ENCODE measurements at regions not wholly inside any gene's neighbourhood (a gene's known extent, or its start where the extent isn't known, plus 50 kb on each side); places are given as distances from the start of the nearest gene placed in this dataset.

DNA sequence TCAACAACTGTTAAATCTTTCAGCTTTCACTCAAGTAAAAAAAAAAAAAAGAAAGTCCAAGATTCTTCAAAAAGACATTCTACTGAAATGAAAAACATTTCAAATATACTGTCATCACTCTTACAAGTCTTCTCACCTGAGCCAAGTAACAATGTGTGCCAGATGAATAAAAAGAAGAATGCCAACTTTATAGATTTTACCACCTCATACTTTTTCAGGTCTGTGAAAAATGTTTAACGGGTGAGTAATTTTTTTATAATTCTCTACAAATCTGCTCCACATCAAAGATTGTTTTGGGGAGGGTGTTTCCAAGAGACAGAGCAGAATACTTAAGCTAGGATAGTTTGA lies 181.0 kb upstream of the BMP4 start:
- DNase-seq (ENCODE audit: low spot score) = no peak
- TF ChIP-seq CTCF (IDR thresholded peaks at IDR 0.05; ENCODE audit: extremely low read depth, missing control alignments) = no peak

- no peak for DNase-seq (ENCODE audit: low spot score)
- no peak for TF ChIP-seq CTCF (IDR thresholded peaks at IDR 0.05; ENCODE audit: extremely low read depth, missing control alignments)
Measured at GRCh38 chr14:54138024-54138353, 181.4 kb upstream of the BMP4 start.

DNA sequence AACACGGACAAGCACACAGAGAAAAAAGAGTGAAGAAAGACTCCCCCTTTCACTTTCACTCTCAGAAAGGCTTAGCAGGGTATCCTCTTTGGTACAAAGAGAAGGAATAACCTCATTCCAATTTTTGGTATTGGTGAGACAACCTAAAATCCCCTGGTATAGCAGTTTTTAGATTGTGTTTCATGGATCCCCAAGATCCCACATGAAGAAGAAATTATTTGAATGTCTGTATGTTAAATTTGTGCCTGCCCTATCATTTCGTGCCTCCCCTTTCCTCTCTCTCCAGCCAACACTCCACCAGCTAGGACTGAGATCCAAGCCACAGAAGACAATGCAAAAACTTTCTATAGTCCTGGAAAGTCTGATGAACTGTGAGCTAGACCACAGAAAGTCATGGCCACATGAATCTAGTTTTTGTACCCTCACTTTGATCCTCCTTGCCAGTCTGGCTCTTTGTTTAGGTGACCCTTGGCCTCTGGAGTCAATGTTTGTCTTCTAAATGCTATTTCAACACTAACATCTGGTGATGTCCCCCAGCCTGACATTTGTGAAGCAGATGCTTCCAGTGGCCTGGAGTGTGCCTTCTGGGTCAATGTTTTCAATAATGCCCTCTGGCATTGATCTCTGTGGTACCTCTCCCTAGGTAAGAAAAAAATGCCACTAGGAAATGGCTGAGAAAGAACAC lies 181.9 kb upstream of the BMP4 start:
- DNase-seq (ENCODE audit: low spot score) = no peak
- TF ChIP-seq CTCF (IDR thresholded peaks at IDR 0.05; ENCODE audit: extremely low read depth, missing control alignments) = no peak

DNA sequence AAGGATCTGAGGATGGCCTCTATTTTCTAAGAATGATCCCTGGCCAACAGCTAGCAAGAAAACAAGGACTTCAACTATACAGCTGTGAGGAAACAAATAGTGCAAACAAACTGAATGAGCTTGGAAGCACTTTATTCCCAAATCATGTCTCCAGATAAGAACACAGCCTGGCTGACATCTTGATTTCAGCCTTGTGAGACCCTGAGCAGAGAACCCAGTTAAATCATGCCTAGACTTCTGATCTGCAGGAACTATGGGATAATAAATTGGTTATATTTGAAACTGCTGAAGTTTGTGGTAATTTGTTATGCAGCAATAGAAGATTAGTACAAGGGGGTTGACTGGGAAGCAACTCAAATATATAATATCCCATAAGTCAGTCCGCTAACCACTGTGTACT lies 183.9 kb upstream of the BMP4 start:
- no peak for TF ChIP-seq CTCF (IDR thresholded peaks at IDR 0.05; ENCODE audit: extremely low read depth, missing control alignments)
- DNase-seq (ENCODE audit: low spot score) = no peak

- TF ChIP-seq CTCF (IDR thresholded peaks at IDR 0.05; ENCODE audit: extremely low read depth, missing control alignments) = no peak
- no peak for DNase-seq (ENCODE audit: low spot score)
Measured at GRCh38 chr14:54146601-54147000, 190.0 kb upstream of the BMP4 start.

DNA sequence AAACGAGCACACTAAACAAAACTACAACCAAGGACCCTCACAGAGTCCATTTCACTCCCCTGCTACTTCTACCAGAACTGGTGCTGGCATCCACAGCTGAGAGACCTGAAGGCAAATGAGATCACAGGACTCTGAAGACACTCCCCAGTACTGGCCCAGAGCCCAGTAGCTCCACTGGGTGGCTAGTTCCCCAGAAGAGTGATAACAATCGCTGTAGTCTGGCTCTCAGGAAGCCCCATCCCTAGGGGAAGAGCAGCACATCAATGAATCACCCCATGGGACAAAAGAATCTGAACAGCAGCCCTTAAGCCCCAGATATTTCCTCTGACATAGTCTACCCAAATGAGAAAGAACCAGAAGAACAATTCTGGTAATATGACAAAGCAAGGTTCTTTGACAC lies 190.7 kb upstream of the BMP4 start:
- DNase-seq (ENCODE audit: low spot score) = no peak
- no peak for TF ChIP-seq CTCF (IDR thresholded peaks at IDR 0.05; ENCODE audit: extremely low read depth, missing control alignments)

DNA sequence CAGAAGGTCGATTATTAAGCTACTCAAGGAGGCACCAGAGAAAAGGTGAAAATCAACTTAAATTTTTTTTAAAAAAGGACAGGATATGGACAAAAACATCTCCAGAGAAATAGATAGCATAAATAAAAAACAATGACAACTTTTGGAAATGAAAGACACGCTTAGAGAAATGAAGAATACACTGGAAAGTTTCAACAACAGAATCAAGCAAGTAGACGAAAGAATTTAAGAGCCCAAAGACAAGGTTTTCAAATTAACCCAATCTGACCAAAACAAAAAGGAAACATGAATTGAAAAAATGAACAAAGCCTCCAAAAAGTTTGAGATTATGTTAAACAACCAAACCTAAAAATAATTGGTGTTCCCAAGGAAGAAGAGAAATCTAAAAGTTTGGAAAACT lies 191.1 kb upstream of the BMP4 start:
- no peak for TF ChIP-seq CTCF (IDR thresholded peaks at IDR 0.05; ENCODE audit: extremely low read depth, missing control alignments)
- DNase-seq (ENCODE audit: low spot score) = no peak
